Erythroblast (primary cell): ENCODE measurements at regions not wholly inside any gene's neighbourhood (a gene's known extent, or its start where the extent isn't known, plus 50 kb on each side); places are given as distances from the start of the nearest gene placed in this dataset.

Source experiments
- GATA1 ChIP-seq: IDR thresholded peaks from 2 replicates; pipeline ENCODE4 v1.6.1; 2011; ENCODE audit warnings: low read depth, mild to moderate bottlenecking, control low read depth, low read length, moderate library complexity
- POLR2A ChIP-seq: IDR thresholded peaks from 2 replicates; pipeline ENCODE4 v1.6.1; 2011; ENCODE audit warnings: mild to moderate bottlenecking, low read length

GRCh38 chr22:27509132-27509920 is 292.2 kb downstream of the MN1 start:
- TF ChIP-seq POLR2A (no peak), GATA1 (no peak)
